SU-DHL-6 (cell line): ENCODE measurements at regions not wholly inside any gene's neighbourhood (a gene's known extent, or its start where the extent isn't known, plus 50 kb on each side); places are given as distances from the start of the nearest gene placed in this dataset.

ENCODE experiments used
- EZH2phosphoT487 ChIP-seq: fragments of 200-600 bp; sonication (generic), shearing (Covaris generic); conservative IDR thresholded peaks from 2 replicates; pipeline ENCODE4 v1.6.1; 2018; ENCODE audit warnings: mild to moderate bottlenecking, antibody characterized with exemption, low read length, moderate library complexity, mixed read lengths
- TF ChIP-seq, protein P1 (sequence below): fragments of 200-600 bp; sonication (generic); IDR thresholded peaks from one replicate; pipeline ENCODE4 v1.5.1; 2017; ENCODE audit warnings: antibody characterized with exemption, mild to moderate bottlenecking, low read length, moderate library complexity; ENCODE audit not compliant: insufficient read depth, poor library complexity, severe bottlenecking

DNA sequence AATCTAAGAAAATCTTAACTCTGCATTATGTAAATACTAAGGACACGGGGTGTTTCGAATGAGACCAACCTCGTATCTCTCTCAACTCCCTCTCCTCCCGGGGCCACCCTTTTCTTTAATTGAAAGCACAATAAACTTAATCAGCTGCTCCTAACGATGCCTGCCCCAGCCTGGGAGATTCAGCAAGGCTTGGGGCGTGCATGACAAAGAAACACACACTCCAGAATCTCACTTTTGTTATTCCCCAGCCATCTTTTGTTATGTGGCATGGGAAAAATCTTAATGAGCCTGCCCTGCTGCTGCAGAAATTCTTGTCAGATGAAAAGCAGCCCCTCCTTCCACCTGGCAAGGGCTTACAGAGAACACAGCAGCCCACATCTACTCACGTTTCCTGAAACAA lies 117.4 kb downstream of the TTLL2 start:
- TF ChIP-seq, protein P1, sequence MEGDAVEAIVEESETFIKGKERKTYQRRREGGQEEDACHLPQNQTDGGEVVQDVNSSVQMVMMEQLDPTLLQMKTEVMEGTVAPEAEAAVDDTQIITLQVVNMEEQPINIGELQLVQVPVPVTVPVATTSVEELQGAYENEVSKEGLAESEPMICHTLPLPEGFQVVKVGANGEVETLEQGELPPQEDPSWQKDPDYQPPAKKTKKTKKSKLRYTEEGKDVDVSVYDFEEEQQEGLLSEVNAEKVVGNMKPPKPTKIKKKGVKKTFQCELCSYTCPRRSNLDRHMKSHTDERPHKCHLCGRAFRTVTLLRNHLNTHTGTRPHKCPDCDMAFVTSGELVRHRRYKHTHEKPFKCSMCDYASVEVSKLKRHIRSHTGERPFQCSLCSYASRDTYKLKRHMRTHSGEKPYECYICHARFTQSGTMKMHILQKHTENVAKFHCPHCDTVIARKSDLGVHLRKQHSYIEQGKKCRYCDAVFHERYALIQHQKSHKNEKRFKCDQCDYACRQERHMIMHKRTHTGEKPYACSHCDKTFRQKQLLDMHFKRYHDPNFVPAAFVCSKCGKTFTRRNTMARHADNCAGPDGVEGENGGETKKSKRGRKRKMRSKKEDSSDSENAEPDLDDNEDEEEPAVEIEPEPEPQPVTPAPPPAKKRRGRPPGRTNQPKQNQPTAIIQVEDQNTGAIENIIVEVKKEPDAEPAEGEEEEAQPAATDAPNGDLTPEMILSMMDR: no peak
- TF ChIP-seq EZH2phosphoT487: no peak
